ENCODE measurements at regions not wholly inside any gene's neighbourhood (a gene's known extent, or its start where the extent isn't known, plus 50 kb on each side); places are given as distances from the start of the nearest gene placed in this dataset.

DNA sequence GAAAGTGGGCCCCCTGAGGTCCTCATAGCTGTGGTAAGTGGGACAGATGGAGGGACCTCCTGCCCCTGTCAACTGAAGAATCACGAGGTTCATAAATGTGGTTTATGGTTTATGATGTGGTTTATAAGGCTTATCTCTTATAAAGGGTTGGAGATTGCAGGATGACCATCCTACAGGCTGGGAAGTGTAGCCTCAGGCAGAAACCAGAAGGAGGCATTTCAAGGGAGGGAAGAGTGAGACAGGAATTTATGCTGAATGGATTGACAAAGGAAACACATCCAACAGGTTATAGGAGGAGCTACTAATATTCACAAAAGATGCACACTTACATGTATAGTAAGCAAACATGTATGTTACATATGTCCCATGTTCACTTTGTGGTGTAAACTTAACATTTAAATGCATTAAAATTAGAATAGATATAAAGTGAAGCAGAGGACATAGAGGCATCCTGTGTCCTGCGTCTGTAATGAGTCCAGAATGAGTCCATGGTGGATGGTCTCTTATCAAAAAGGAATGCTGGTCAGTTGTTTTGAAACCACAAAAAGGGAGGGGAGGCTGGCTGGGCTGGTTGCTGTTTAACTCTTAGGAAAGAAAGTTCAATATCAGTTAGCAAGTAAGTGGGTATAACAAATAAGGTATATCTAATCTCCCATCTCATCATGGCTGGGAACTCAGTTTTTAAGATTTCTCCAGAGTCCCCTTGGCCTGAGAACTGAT, 149.0 kb upstream of the RMST start:
- no peak for TF ChIP-seq CTCF (conservative IDR thresholded peaks at IDR 0.05)
- TF ChIP-seq EZH2 (IDR thresholded peaks at IDR 0.05; ENCODE audit: low read depth) = no peak
